ENCODE measurements at regions not wholly inside any gene's neighbourhood (a gene's known extent, or its start where the extent isn't known, plus 50 kb on each side); places are given as distances from the start of the nearest gene placed in this dataset.

DNA sequence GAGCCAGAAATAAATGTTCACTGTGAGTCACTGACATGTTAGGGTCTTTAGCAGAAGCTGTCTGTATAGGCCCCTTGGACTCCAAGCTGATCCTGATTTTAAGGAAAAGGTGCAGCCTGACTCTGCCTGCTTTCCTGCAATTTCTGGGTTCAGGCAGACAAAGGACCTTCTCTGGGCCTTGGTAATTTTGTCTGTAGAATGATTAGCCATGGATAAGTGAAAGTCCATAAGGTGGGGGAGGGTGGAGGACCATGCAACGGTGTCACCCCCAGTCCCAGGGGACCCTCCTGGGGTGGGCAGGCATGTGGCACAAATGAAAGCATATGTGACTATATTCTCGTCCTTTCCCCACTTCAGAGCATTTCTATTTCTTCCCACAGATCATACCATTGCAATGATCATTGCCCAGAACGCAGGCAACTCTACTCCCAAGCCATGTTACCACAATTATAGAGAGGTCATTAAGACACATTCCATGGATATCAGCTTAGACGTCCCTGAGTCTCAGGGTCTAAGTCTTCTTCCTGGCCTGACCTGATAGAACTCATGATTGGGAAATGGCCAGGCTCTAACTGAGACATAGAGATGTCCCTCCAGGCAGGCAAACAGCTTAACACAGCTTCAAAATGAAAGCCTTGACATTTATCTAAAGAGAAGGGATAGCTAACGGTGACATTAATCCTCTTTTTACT is 157.9 kb upstream of the ALDH1B1 start:
- Histone ChIP-seq H3K36me3 (no peaks in the 10 kb centered on the region), H3K4me3 (no peak overlapping the region), H3K9me3 (replicated peaks) (no peaks in the 10 kb centered on the region), H3K4me1 (no peaks in the 10 kb centered on the region), H3K27ac (replicated peaks) (no peak overlapping the region), H3K27me3 (ENCODE audit: low read depth) (peaks cover 36% of the 10 kb centered on the region)
- TF ChIP-seq, protein P1, sequence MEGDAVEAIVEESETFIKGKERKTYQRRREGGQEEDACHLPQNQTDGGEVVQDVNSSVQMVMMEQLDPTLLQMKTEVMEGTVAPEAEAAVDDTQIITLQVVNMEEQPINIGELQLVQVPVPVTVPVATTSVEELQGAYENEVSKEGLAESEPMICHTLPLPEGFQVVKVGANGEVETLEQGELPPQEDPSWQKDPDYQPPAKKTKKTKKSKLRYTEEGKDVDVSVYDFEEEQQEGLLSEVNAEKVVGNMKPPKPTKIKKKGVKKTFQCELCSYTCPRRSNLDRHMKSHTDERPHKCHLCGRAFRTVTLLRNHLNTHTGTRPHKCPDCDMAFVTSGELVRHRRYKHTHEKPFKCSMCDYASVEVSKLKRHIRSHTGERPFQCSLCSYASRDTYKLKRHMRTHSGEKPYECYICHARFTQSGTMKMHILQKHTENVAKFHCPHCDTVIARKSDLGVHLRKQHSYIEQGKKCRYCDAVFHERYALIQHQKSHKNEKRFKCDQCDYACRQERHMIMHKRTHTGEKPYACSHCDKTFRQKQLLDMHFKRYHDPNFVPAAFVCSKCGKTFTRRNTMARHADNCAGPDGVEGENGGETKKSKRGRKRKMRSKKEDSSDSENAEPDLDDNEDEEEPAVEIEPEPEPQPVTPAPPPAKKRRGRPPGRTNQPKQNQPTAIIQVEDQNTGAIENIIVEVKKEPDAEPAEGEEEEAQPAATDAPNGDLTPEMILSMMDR (IDR thresholded peaks at IDR 0.05; ENCODE audit: borderline replicate concordance): no peak
- DNase-seq: no peak
- intact Hi-C loops (cut with micrococcal nuclease): no loop called here

DNA sequence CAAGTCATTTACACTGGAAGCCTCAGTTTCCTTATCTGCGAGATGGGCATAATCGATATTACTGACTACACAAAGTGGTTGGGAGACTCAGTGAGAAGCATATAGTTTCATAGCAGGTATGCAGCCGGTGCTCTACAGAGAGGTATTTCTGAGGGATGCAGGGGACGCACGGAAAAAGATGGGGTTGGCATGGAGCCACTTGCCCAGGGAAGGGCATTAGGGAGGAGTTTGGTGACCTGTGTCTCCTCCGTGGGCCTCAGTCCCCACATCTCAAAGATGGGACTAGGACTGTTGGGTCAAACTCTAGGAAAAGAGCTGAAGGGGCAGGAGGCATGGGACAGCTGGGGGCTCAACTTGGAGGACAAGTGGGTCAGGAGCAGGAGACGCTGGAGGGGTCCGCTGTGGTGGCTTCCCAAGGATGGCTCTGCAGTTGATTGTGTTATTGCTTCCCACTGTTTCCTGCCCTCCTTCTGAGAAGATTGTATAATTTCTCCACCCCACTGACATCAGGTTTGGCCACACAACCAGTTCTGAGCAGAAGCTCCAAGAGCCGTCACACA is 158.6 kb upstream of the ALDH1B1 start:
- H3K27ac ChIP-seq (replicated peaks): no peak overlapping the region
- intact Hi-C loops (cut with micrococcal nuclease): no loop called here
- no peaks in the 10 kb centered on the region for H3K4me1 ChIP-seq
- H3K27me3 ChIP-seq (ENCODE audit: low read depth): peaks cover 41% of the 10 kb centered on the region
- DNase-seq: no peak
- no peaks in the 10 kb centered on the region for H3K9me3 ChIP-seq (replicated peaks)
- TF ChIP-seq, protein P1 (IDR thresholded peaks at IDR 0.05; ENCODE audit: borderline replicate concordance): no peak
- no peak overlapping the region for H3K4me3 ChIP-seq
- H3K36me3 ChIP-seq: no peaks in the 10 kb centered on the region

DNA sequence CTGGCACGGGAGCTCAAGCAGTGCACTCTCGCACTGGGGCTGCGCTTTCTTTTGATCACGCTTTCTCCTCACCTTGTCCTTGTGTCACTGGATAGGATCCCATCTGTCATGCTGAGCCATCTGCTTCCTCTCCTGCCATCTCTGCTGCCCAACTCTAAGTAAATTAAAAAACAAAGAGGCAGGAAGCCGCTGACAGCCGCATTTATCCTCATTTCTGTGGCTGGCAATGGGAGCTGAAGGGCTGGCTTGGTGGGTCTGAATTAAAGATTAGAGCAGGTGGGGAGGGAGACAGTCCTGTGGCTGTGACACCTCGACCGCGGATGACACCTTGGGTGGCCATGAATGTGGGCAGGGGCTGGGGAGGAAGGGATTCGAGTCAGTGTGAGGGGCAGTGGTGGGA is 159.2 kb upstream of the ALDH1B1 start:
- TF ChIP-seq, protein P1 (IDR thresholded peaks at IDR 0.05; ENCODE audit: borderline replicate concordance): no peak
- Histone ChIP-seq H3K27me3 (ENCODE audit: low read depth) (peaks cover 47% of the 10 kb centered on the region), H3K9me3 (replicated peaks) (no peaks in the 10 kb centered on the region), H3K27ac (replicated peaks) (no peak overlapping the region), H3K36me3 (no peaks in the 10 kb centered on the region), H3K4me1 (no peaks in the 10 kb centered on the region), H3K4me3 (no peak overlapping the region)
- DNase-seq: no peak
- intact Hi-C loops (cut with micrococcal nuclease): no loop called here

DNA sequence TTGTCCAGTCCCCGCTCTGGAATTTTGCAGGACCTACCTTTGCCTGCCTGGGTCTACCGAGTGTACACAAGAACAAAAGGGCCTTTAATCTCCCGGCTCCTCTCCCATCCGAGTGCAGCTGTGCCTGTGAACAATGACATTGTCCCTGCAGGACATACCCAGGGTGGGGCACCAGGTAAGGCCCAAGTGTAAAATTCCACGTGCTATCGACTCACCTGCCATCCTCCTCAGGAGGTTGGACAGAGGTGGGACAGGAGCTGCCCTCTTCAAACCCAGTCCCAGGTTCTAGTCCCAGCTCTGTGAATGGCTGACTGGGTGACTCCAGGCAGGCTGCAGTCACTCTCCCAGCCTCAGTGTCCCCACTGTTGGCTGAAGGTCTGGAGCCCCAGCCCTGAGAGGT is 159.6 kb upstream of the ALDH1B1 start:
- no peak overlapping the region for H3K27ac ChIP-seq (replicated peaks)

DNA sequence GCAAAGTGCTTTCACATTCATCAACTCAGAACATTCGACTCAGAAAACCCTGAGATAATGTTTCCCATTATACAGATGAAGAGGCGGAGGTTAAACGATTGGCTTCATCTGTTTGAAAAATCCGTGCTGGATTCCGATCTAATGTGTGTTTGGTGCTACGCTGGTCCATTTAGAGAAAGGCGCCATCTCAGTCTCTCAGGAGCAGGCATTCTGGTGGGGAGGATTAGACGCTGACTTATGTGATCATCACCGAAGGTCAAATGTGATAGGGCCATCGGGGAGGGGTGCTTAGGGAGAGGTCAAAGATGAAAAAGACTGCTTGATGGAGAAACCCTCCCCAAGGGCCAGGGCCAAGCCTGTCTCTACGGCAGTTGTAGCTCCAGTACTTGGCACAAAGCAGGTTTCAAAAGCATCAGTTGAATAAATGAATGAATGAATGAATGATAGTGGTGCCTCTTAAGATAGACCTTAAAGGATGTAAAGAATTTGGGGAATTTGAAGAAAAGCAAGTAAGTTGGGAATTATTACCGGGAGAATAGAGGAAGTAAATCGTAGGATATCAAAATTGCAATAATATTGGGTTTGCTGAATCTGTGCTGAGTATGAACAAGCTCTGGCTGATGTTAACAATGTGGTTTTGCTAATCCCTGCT is 160.6 kb upstream of the SHB start:
- Histone ChIP-seq H3K4me3 (no peak overlapping the region), H3K36me3 (no peaks in the 10 kb centered on the region), H3K9me3 (replicated peaks) (no peaks in the 10 kb centered on the region), H3K27ac (replicated peaks) (no peak overlapping the region), H3K27me3 (ENCODE audit: low read depth) (peaks cover 79% of the 10 kb centered on the region), H3K4me1 (peaks cover 4% of the 10 kb centered on the region)
- TF ChIP-seq, protein P1 (IDR thresholded peaks at IDR 0.05; ENCODE audit: borderline replicate concordance): no peak
- DNase-seq: no peak
- intact Hi-C loops (cut with micrococcal nuclease): no loop called here

More for the DNA sequence above, 159.6 kb upstream of the ALDH1B1 start:
- DNase-seq: no peak
- intact Hi-C loops (cut with micrococcal nuclease): no loop called here
- no peak overlapping the region for H3K4me3 ChIP-seq
- no peaks in the 10 kb centered on the region for H3K4me1 ChIP-seq
- no peaks in the 10 kb centered on the region for H3K36me3 ChIP-seq
- TF ChIP-seq, protein P1 (IDR thresholded peaks at IDR 0.05; ENCODE audit: borderline replicate concordance): no peak
- peaks cover 51% of the 10 kb centered on the region for H3K27me3 ChIP-seq (ENCODE audit: low read depth)
- no peaks in the 10 kb centered on the region for H3K9me3 ChIP-seq (replicated peaks)

Data from left ventricle myocardium inferior (tissue), 1 donor.